NCI-H128 (cell line): ENCODE measurements at regions not wholly inside any gene's neighbourhood (a gene's known extent, or its start where the extent isn't known, plus 50 kb on each side); places are given as distances from the start of the nearest gene placed in this dataset.
"Not testable (repeated sequence)": the region's sequence is repeated elsewhere in the genome, so short reads cannot be mapped to it uniquely, and the experiment has no call there.

Source experiments
- DNase-seq: peaks from one replicate; lab custom pipeline; 2025; ENCODE audit not compliant: unreplicated experiment; lab: John Stamatoyannopoulos, UW

GRCh38 chr3:66838704-66839103 lies 159.4 kb upstream of the KBTBD8 start:
- DNase-seq = no peak

GRCh38 chr3:66839508-66839907 lies 158.6 kb upstream of the KBTBD8 start:
- DNase-seq = no peak

GRCh38 chr3:66842761-66843464 lies 155.2 kb upstream of the KBTBD8 start:
- DNase-seq = not testable (repeated sequence)

- no peak for DNase-seq
Observed at GRCh38 chr3:66851894-66852613, 146.1 kb upstream of the KBTBD8 start.

- no peak for DNase-seq
Observed at GRCh38 chr3:66854601-66855151, 143.4 kb upstream of the KBTBD8 start.

- DNase-seq = no peak
Observed at GRCh38 chr3:66856533-66856932, 141.6 kb upstream of the KBTBD8 start.

- DNase-seq = no peak
Observed at GRCh38 chr3:66858656-66859381, 139.3 kb upstream of the KBTBD8 start.

- DNase-seq = no peak
Observed at GRCh38 chr3:66860771-66861170, 137.3 kb upstream of the KBTBD8 start.

- peak; percentile 49 for DNase-seq
Observed at GRCh38 chr3:66863205-66864111, 134.6 kb upstream of the KBTBD8 start.

GRCh38 chr3:66884659-66885058 lies 113.4 kb upstream of the KBTBD8 start:
- no peak for DNase-seq

- no peak for DNase-seq
Observed at GRCh38 chr3:66885326-66886000, 112.6 kb upstream of the KBTBD8 start.

GRCh38 chr3:66889750-66890494 lies 108.2 kb upstream of the KBTBD8 start:
- DNase-seq = no peak

GRCh38 chr3:66898155-66898554 lies 100.0 kb upstream of the KBTBD8 start:
- DNase-seq = no peak

GRCh38 chr3:66904336-66904735 lies 93.8 kb upstream of the KBTBD8 start:
- no peak for DNase-seq

- no peak for DNase-seq
Observed at GRCh38 chr3:66904831-66905493, 93.1 kb upstream of the KBTBD8 start.

GRCh38 chr3:66907136-66907535 lies 91.0 kb upstream of the KBTBD8 start:
- DNase-seq = no peak

GRCh38 chr3:66910266-66911055 lies 87.6 kb upstream of the KBTBD8 start:
- DNase-seq = no peak

GRCh38 chr3:66912306-66912705 lies 85.8 kb upstream of the KBTBD8 start:
- no peak for DNase-seq
